Astrocyte of the spinal cord (primary cell): ENCODE measurements at regions not wholly inside any gene's neighbourhood (a gene's known extent, or its start where the extent isn't known, plus 50 kb on each side); places are given as distances from the start of the nearest gene placed in this dataset.

Source experiments
- DNase-seq: peaks from one replicate; pipeline ENCODE4 v3.0.0; 2011; ENCODE audit warnings: low read depth, low spot score
- H3K4me3 ChIP-seq: 2 replicates; pipeline ENCODE4 v1.5.1; 2011; ENCODE audit warnings: low read depth, mild to moderate bottlenecking, low read length, moderate library complexity
- CTCF ChIP-seq: IDR thresholded peaks from 2 replicates; pipeline ENCODE4 v1.5.1; 2012; ENCODE audit warnings: low read depth, mild to moderate bottlenecking, low read length, inconsistent platforms
- in situ Hi-C: cut with HindIII; loops from 2 replicates; pipeline ENCODE4 v1.10.0; 2017; ENCODE audit warnings: low sequenced_read_pairs

GRCh38 chr4:27985522-27985921 lies 1124.9 kb downstream of the STIM2 start:
- no peak for DNase-seq
- no peak overlapping the region for H3K4me3 ChIP-seq
- TF ChIP-seq CTCF: no peak
- in situ Hi-C loops: no loop called here

- no peak for TF ChIP-seq CTCF
- DNase-seq: no peak
- H3K4me3 ChIP-seq: no peak overlapping the region
- in situ Hi-C loops: no loop called here
Measured at GRCh38 chr4:27986476-27986875, 1125.8 kb downstream of the STIM2 start.

- in situ Hi-C loops: no loop called here
- DNase-seq: no peak
- no peak overlapping the region for H3K4me3 ChIP-seq
- TF ChIP-seq CTCF: no peak
Measured at GRCh38 chr4:28001698-28002097, 1141.1 kb downstream of the STIM2 start.

GRCh38 chr4:28004520-28004919 lies 1143.9 kb downstream of the STIM2 start:
- no peak overlapping the region for H3K4me3 ChIP-seq
- no peak for TF ChIP-seq CTCF
- DNase-seq: no peak
- in situ Hi-C loops: no loop called here

- no peak overlapping the region for H3K4me3 ChIP-seq
- no peak for TF ChIP-seq CTCF
- DNase-seq: no peak
- in situ Hi-C loops: no loop called here
Measured at GRCh38 chr4:28006021-28006420, 1145.4 kb downstream of the STIM2 start.

GRCh38 chr4:28007693-28008092 lies 1147.1 kb downstream of the STIM2 start:
- DNase-seq: no peak
- in situ Hi-C loops: no loop called here
- H3K4me3 ChIP-seq: no peak overlapping the region
- TF ChIP-seq CTCF: no peak

- no peak overlapping the region for H3K4me3 ChIP-seq
- no peak for TF ChIP-seq CTCF
- no peak for DNase-seq
- in situ Hi-C loops: no loop called here
Measured at GRCh38 chr4:28009541-28009940, 1148.9 kb downstream of the STIM2 start.
